GM23248 (cell line): ENCODE measurements at regions not wholly inside any gene's neighbourhood (a gene's known extent, or its start where the extent isn't known, plus 50 kb on each side); places are given as distances from the start of the nearest gene placed in this dataset.

Experiments
- DNase-seq: peaks from one replicate; pipeline ENCODE4 v3.0.0-alpha.2; 2015
- H2AFZ ChIP-seq: fragments of 200-600 bp; sonication (generic); 2 replicates; pipeline ENCODE4 v1.6.1; 2016; ENCODE audit warnings: antibody characterized with exemption
- H3F3A ChIP-seq: fragments of 200-600 bp; sonication (generic); 2 replicates; pipeline ENCODE4 v1.6.1; 2016; ENCODE audit warnings: mild to moderate bottlenecking, antibody characterized with exemption, mixed run types; ENCODE audit not compliant: insufficient read depth
- H3K27ac ChIP-seq: fragments of 200-600 bp; sonication (generic); 2 replicates; pipeline ENCODE4 v1.5.1; 2016; ENCODE audit warnings: mild to moderate bottlenecking
- H3K27me3 ChIP-seq: fragments of 200-600 bp; sonication (generic); replicated peaks from 2 replicates; pipeline ENCODE4 v1.6.1; 2016; ENCODE audit warnings: mild to moderate bottlenecking; ENCODE audit not compliant: insufficient read depth
- H3K36me3 ChIP-seq: fragments of 200-600 bp; sonication (generic); 2 replicates; pipeline ENCODE4 v1.6.1; 2016; ENCODE audit warnings: low read depth, mild to moderate bottlenecking
- H3K4me1 ChIP-seq: fragments of 200-600 bp; sonication (generic); 2 replicates; pipeline ENCODE4 v1.6.1; 2016; ENCODE audit warnings: mild to moderate bottlenecking; ENCODE audit not compliant: insufficient read depth
- H3K4me2 ChIP-seq: fragments of 200-600 bp; sonication (generic); one replicate; pipeline ENCODE4 v1.6.1; 2016; ENCODE audit warnings: mild to moderate bottlenecking; ENCODE audit not compliant: unreplicated experiment
- H3K4me3 ChIP-seq: fragments of 200-600 bp; sonication (generic); 2 replicates; pipeline ENCODE4 v1.5.1; 2016; ENCODE audit warnings: mild to moderate bottlenecking
- H3K79me2 ChIP-seq: fragments of 200-600 bp; sonication (generic); 2 replicates; pipeline ENCODE4 v1.6.1; 2016; ENCODE audit warnings: mild to moderate bottlenecking; ENCODE audit not compliant: insufficient read depth
- H3K9ac ChIP-seq: fragments of 200-600 bp; sonication (generic); 2 replicates; pipeline ENCODE4 v1.6.1; 2016; ENCODE audit warnings: mild to moderate bottlenecking
- H3K9me2 ChIP-seq: fragments of 200-600 bp; sonication (generic); 2 replicates; pipeline ENCODE4 v1.6.1; 2016; ENCODE audit warnings: mixed run types, mild to moderate bottlenecking, moderate library complexity; ENCODE audit not compliant: insufficient read depth
- H3K9me3 ChIP-seq: fragments of 200-600 bp; sonication (generic); one replicate; pipeline ENCODE4 v1.6.1; 2017; ENCODE audit warnings: low read depth
- H4K20me1 ChIP-seq: fragments of 200-600 bp; sonication (generic); 2 replicates; pipeline ENCODE4 v1.6.0; 2016; ENCODE audit not compliant: insufficient read depth
- EZH2 ChIP-seq: fragments of 200-600 bp; sonication (generic); IDR thresholded peaks from 2 replicates; pipeline ENCODE4 v1.6.1; 2018; ENCODE audit warnings: antibody characterized with exemption, mild to moderate bottlenecking; ENCODE audit not compliant: insufficient read depth, poor library complexity, severe bottlenecking
- EZH2phosphoT487 ChIP-seq: fragments of 200-600 bp; sonication (generic); IDR thresholded peaks from 2 replicates; pipeline ENCODE4 v1.6.1; 2018; ENCODE audit warnings: antibody characterized with exemption, moderate library complexity, mild to moderate bottlenecking, low read depth; ENCODE audit not compliant: insufficient read depth
- WGBS, 2 experiments: methylation state at CpG; one replicate each; pipeline ENCODE4 v1.1.6; 2015 to 2017; ENCODE audit warnings: low lambda C conversion rate in 2 of 2, low coverage in 1 of 2; ENCODE audit errors: missing lambda C conversion rate in 2 of 2; 5-methylcytosine and 5-hydroxymethylcytosine counted together
- in situ Hi-C: fragments of 300-500 bp; cut with MboI; formaldehyde crosslinking; loops from 2 replicates; pipeline ENCODE4 v1.15.0; 2020

DNA sequence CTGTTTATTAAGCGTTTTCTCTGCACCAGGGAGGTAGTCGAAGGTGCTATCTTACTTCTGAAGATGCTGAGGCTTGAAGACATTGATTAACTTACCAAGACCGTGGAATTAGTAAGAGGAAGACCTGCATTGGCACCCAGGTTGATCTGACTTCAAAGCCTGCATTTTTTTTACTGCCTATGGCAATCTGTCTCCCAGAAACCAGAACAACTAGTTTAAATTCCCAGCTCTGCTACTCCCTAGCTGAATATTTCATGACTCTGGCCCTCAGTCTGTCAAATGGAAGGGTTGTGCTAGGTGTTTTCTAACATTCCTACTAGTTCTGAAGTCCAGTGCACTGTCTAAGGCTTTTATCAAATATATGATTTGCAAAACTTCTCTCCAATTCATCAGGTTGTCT lies 52.0 kb upstream of the GRAMD1B start:
- WGBS, 2 experiments = 40 to 41% methylated on average over 3 of the region's 3 CpGs
- in situ Hi-C loops = no loop called here
- H3K4me3 ChIP-seq = no peak overlapping the region
- peaks cover 20% of the 10 kb centered on the region for H3K27me3 ChIP-seq
- no peak overlapping the region for H2AFZ ChIP-seq
- DNase-seq = no peak
- no peaks in the 10 kb centered on the region for H3K9me2 ChIP-seq
- no peak overlapping the region for H3K27ac ChIP-seq
- H3K9ac ChIP-seq = no peak overlapping the region
- H3F3A ChIP-seq = no peaks in the 10 kb centered on the region
- no peaks in the 10 kb centered on the region for H3K4me1 ChIP-seq
- no peaks in the 10 kb centered on the region for H4K20me1 ChIP-seq
- H3K9me3 ChIP-seq = no peaks in the 10 kb centered on the region
- TF ChIP-seq EZH2phosphoT487 = no peak
- no peak for TF ChIP-seq EZH2
- H3K79me2 ChIP-seq = no peaks in the 10 kb centered on the region
- no peak overlapping the region for H3K4me2 ChIP-seq
- no peaks in the 10 kb centered on the region for H3K36me3 ChIP-seq

DNA sequence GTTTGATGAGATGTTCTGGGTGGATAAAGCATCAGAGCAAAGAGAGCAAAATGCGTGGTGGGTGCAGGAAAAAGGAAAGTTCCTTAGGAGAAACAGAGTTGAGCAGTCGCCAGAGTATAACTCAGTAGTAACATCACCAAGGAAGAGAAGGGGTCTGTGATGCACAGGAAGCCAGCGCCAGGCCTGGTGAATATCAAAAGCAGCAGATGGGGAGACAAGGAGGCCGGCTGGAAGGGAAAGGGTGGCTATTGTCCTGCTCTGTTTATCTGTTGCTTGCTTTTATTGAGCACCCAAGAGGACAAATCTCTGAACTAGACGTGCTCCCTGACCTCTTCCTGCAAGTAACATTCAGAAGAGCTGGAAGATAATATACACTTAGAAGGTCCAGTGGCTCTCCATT lies 52.7 kb upstream of the GRAMD1B start:
- WGBS, 2 experiments = 55 to 58% methylated on average over 5 of the region's 5 CpGs
- Histone ChIP-seq H3K4me1 (no peaks in the 10 kb centered on the region), H4K20me1 (no peaks in the 10 kb centered on the region), H3K4me2 (no peak overlapping the region), H2AFZ (no peak overlapping the region), H3F3A (no peaks in the 10 kb centered on the region), H3K27me3 (peaks cover 20% of the 10 kb centered on the region), H3K9me3 (no peaks in the 10 kb centered on the region), H3K79me2 (no peaks in the 10 kb centered on the region), H3K27ac (no peak overlapping the region), H3K9ac (no peak overlapping the region), H3K9me2 (no peaks in the 10 kb centered on the region), H3K36me3 (no peaks in the 10 kb centered on the region), H3K4me3 (no peak overlapping the region)
- in situ Hi-C loops = no loop called here
- TF ChIP-seq EZH2phosphoT487 (no peak), EZH2 (no peak)
- DNase-seq = no peak

DNA sequence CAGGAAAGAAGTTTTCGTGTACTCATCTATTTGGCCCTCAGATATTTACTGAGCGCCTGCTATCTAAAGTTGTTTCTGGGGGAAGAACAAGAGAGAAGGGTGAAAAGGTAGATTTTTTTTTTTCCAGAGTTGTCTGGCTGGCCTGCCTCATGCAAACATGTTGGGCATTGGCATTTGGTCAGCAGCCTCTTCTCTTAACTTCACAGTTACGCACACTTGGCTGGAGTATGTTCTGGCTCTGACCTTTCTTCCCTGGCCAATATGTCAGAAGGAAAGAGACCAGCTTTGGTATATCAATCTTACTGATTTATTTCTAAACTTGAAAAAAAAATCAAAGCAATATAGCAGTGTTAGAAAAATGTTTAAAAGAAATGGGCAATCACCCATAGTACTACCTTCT lies 54.2 kb upstream of the GRAMD1B start:
- Histone ChIP-seq H3K9me3 (no peaks in the 10 kb centered on the region), H2AFZ (no peak overlapping the region), H4K20me1 (no peaks in the 10 kb centered on the region), H3K4me2 (no peak overlapping the region), H3K9me2 (no peaks in the 10 kb centered on the region), H3K4me1 (no peaks in the 10 kb centered on the region), H3K27ac (no peak overlapping the region), H3K4me3 (no peak overlapping the region), H3K9ac (no peak overlapping the region), H3K36me3 (no peaks in the 10 kb centered on the region), H3K79me2 (no peaks in the 10 kb centered on the region), H3F3A (no peaks in the 10 kb centered on the region), H3K27me3 (peaks cover 20% of the 10 kb centered on the region)
- in situ Hi-C loops = no loop called here
- DNase-seq = no peak
- 80 to 86% methylated on average over 3 of the region's 3 CpGs for WGBS, 2 experiments
- TF ChIP-seq EZH2 (no peak), EZH2phosphoT487 (no peak)

DNA sequence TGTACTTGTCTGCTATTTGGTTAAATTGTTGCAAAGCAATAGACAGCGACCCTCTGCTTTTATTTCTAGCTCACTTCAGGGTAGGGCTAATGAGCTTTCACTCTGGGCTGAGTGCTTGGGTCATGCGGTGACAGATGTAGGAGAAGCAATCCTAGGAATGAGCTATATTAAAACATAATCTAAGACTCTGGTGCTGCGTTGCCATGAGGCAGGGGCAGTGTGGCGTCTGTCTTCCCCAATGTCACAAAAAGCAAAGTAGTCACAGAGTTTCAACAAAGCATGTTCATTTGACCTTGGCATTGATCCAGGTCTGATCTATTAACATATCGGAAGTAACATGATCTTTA lies 55.5 kb upstream of the GRAMD1B start:
- H3K36me3 ChIP-seq = no peaks in the 10 kb centered on the region
- H3K27ac ChIP-seq = no peak overlapping the region
- no peak overlapping the region for H3K9ac ChIP-seq
- no peaks in the 10 kb centered on the region for H3K9me3 ChIP-seq
- H3K4me3 ChIP-seq = no peak overlapping the region
- no peak overlapping the region for H2AFZ ChIP-seq
- peaks cover 14% of the 10 kb centered on the region for H3K27me3 ChIP-seq
- 78% methylated on average over 5 of the region's 5 CpGs for WGBS, 2 experiments
- no peaks in the 10 kb centered on the region for H4K20me1 ChIP-seq
- TF ChIP-seq EZH2 (no peak), EZH2phosphoT487 (no peak)
- no peaks in the 10 kb centered on the region for H3K79me2 ChIP-seq
- no peaks in the 10 kb centered on the region for H3F3A ChIP-seq
- in situ Hi-C loops = no loop called here
- no peaks in the 10 kb centered on the region for H3K4me1 ChIP-seq
- DNase-seq = no peak
- no peak overlapping the region for H3K4me2 ChIP-seq
- no peaks in the 10 kb centered on the region for H3K9me2 ChIP-seq

DNA sequence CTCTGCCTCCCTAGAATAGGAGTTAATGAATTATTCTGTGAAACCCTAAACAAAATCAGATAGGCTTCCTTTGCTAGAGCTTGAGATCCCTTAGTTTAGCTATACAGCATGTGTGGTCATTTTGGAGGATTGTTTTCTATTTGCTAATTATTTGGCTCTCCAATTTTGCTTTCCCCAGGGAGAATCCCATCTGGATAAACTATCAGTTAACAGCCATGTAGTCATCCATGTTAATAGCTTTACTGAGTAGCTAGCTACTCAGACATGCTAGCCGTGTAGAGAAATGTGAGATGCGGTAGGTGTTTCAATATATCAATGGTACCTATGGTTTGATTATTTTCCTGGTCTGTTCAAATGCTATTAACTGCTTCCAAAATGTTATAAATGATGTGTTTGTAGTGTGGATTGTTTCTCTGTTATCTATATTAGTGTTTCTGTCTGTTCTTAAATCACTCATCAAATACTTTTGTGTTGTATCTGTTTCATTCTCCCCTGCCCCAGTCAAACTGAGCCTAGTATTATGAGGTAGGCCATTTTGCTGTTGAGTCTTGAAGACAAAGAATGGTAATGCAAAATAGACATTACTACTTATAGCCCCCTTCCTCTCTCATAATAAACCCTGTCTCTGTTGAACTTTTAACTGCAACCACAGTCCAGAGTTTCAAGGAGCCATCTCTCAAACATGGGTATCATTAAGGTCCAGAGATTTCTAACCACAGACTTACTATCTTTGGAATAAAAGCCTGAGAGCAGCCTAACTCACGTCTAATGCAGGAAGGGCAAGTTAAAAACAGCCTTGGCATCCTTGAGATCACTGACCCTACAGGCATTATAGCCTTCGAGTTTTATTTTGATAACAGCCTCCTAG lies 56.1 kb upstream of the GRAMD1B start:
- H3K27ac ChIP-seq = no peak overlapping the region
- in situ Hi-C loops = no loop called here
- DNase-seq = no peak
- no peak overlapping the region for H3K4me3 ChIP-seq
- no peaks in the 10 kb centered on the region for H3K9me3 ChIP-seq
- no peaks in the 10 kb centered on the region for H3F3A ChIP-seq
- H3K9me2 ChIP-seq = no peaks in the 10 kb centered on the region
- H3K9ac ChIP-seq = no peak overlapping the region
- WGBS, 2 experiments = 63 to 67% methylated on average over 4 of the region's 4 CpGs
- TF ChIP-seq EZH2 (no peak), EZH2phosphoT487 (no peak)
- no peak overlapping the region for H3K4me2 ChIP-seq
- H3K36me3 ChIP-seq = no peaks in the 10 kb centered on the region
- H4K20me1 ChIP-seq = no peaks in the 10 kb centered on the region
- peaks cover 14% of the 10 kb centered on the region for H3K27me3 ChIP-seq
- no peaks in the 10 kb centered on the region for H3K79me2 ChIP-seq
- no peak overlapping the region for H2AFZ ChIP-seq
- H3K4me1 ChIP-seq = no peaks in the 10 kb centered on the region
